ENCODE measurements at regions not wholly inside any gene's neighbourhood (a gene's known extent, or its start where the extent isn't known, plus 50 kb on each side); places are given as distances from the start of the nearest gene placed in this dataset.

- no peak for TF ChIP-seq CTCF (IDR thresholded peaks at IDR 0.05)
- ATAC-seq (no peak), DNase-seq (no peak)
- intact Hi-C loops (cut with DNase I, micrococcal nuclease): no loop called here
- Histone ChIP-seq H3K4me1 (ENCODE audit: low read depth) (no peaks in the 10 kb centered on the region), H3K4me3 (no peak overlapping the region), H3K9me3 (peaks cover 14% of the 10 kb centered on the region), H3K36me3 (ENCODE audit: low read depth) (no peaks in the 10 kb centered on the region)
Measured at GRCh38 chr16:9389543-9390207, 298.2 kb downstream of the HAPSTR1 start.

GRCh38 chr16:9392956-9393355 lies 301.5 kb downstream of the HAPSTR1 start:
- Histone ChIP-seq H3K4me1 (ENCODE audit: low read depth) (peaks cover 6% of the 10 kb centered on the region), H3K36me3 (ENCODE audit: low read depth) (no peaks in the 10 kb centered on the region), H3K4me3 (no peak overlapping the region), H3K9me3 (peaks cover 6% of the 10 kb centered on the region)
- no peak for ATAC-seq
- intact Hi-C loops (cut with DNase I, micrococcal nuclease): no loop called here
- no peak for DNase-seq
- TF ChIP-seq CTCF (IDR thresholded peaks at IDR 0.05): no peak

GRCh38 chr16:9393591-9393990 lies 302.1 kb downstream of the HAPSTR1 start:
- intact Hi-C loops (cut with DNase I, micrococcal nuclease): no loop called here
- no peak for ATAC-seq
- Histone ChIP-seq H3K4me1 (ENCODE audit: low read depth) (peaks cover 6% of the 10 kb centered on the region), H3K9me3 (peaks cover 2% of the 10 kb centered on the region), H3K4me3 (no peak overlapping the region), H3K36me3 (ENCODE audit: low read depth) (no peaks in the 10 kb centered on the region)
- no peak for TF ChIP-seq CTCF (IDR thresholded peaks at IDR 0.05)
- DNase-seq: no peak

GRCh38 chr16:9395958-9396359 lies 304.5 kb downstream of the HAPSTR1 start:
- intact Hi-C loops (cut with DNase I, micrococcal nuclease): no loop called here
- no peak for TF ChIP-seq CTCF (IDR thresholded peaks at IDR 0.05)
- Histone ChIP-seq H3K9me3 (no peaks in the 10 kb centered on the region), H3K4me1 (ENCODE audit: low read depth) (peaks cover 6% of the 10 kb centered on the region), H3K36me3 (ENCODE audit: low read depth) (no peaks in the 10 kb centered on the region), H3K4me3 (no peak overlapping the region)
- DNase-seq (peak in 2 of 3 donors; percentile 37 to 39), ATAC-seq (peak; percentile 85)

- H3K4me3 ChIP-seq: no peak overlapping the region
- H3K9me3 ChIP-seq: no peaks in the 10 kb centered on the region
- intact Hi-C loops (cut with DNase I, micrococcal nuclease): no loop called here
- H3K36me3 ChIP-seq (ENCODE audit: low read depth): no peaks in the 10 kb centered on the region
- TF ChIP-seq CTCF (IDR thresholded peaks at IDR 0.05): no peak
- DNase-seq (no peak), ATAC-seq (no peak)
- H3K4me1 ChIP-seq (ENCODE audit: low read depth): peaks cover 6% of the 10 kb centered on the region
Measured at GRCh38 chr16:9399573-9399972, 308.1 kb downstream of the HAPSTR1 start.

- DNase-seq: no peak
- intact Hi-C loops (cut with DNase I, micrococcal nuclease): no loop called here
- TF ChIP-seq CTCF (IDR thresholded peaks at IDR 0.05): no peak
- Histone ChIP-seq H3K9me3 (no peaks in the 10 kb centered on the region), H3K36me3 (ENCODE audit: low read depth) (no peaks in the 10 kb centered on the region), H3K4me1 (ENCODE audit: low read depth) (no peaks in the 10 kb centered on the region), H3K4me3 (no peak overlapping the region)
- ATAC-seq: no peak
Measured at GRCh38 chr16:9401173-9401572, 309.7 kb downstream of the HAPSTR1 start.

Data from mucosa of descending colon (tissue), 3 donors.